K562 (cell line): ENCODE measurements at regions not wholly inside any gene's neighbourhood (a gene's known extent, or its start where the extent isn't known, plus 50 kb on each side); places are given as distances from the start of the nearest gene placed in this dataset.

Source experiments
- ATAC-seq: fragments of 200-7000 bp; cut with Tn5 transposase; 3 replicates; pipeline ENCODE4 v1.9.1; 2020; ENCODE audit warnings: moderate library complexity
- BruUV-seq: library from RNA; stranded (reverse); fragments of 400-500 nt; replicated peaks from 2 replicates; lab custom pipeline; 2021; lab: Mats Ljungman, UMichigan
- CTCF ChIA-PET: fragments of 300-600 bp; formaldehyde crosslinking; extraction: SDS; loops from one replicate; lab custom pipeline; 2021; ENCODE audit warnings: low intra/inter-chr PET ratio; lab: Yijun Ruan, JAX
- POLR2A ChIA-PET: fragments of 300-600, 350-650 bp; sonication (Branson Sonifier 250); formaldehyde crosslinking; extraction: SDS; loops from one replicate; lab custom pipeline; 2021; ENCODE audit warnings: antibody characterized with exemption, inconsistent platforms; lab: Yijun Ruan, JAX
- DNase-seq, 4 experiments: peaks; one replicate each; pipeline versions ENCODE4 v3.0.0 to v3.0.0-alpha.2; 2011 to 2018; ENCODE audit warnings: low spot score in 3 of 4, mixed read lengths in 3 of 4; ENCODE audit errors: extremely low read depth in 1 of 4
- FAIRE-seq: peaks from 2 replicates; lab custom pipeline; 2011; peaks lifted over from hg19 to GRCh38; lab: Jason Lieb, UNC
- H2AFZ ChIP-seq: 2 replicates; pipeline ENCODE4 v1.6.0; 2011; ENCODE audit warnings: low read depth, low read length, control low read depth, inconsistent platforms
- H3K27ac ChIP-seq: fragments of 200-600 bp; 3 replicates; pipeline ENCODE4 v1.8.0; 2011; ENCODE audit warnings: low read depth, mild to moderate bottlenecking, control low read depth, inconsistent platforms, low read length, moderate library complexity, mixed read lengths; ENCODE audit errors: extremely low read depth
- H3K27me3 ChIP-seq, 2 experiments: fragments of 300-600 bp in 1 of 2; 2 replicates in 1 of 2; 3 replicates in 1 of 2; pipeline versions ENCODE4 v1.6.0 to v1.8.0; 2011; ENCODE audit warnings: inconsistent platforms in 2 of 2, low read length in 2 of 2, mild to moderate bottlenecking in 1 of 2, mixed read lengths in 1 of 2, moderate library complexity in 1 of 2; ENCODE audit not compliant: control insufficient read depth in 2 of 2, insufficient read depth in 2 of 2
- H3K36me3 ChIP-seq: fragments of 300-600 bp; 3 replicates; pipeline ENCODE4 v1.8.0; 2011; ENCODE audit warnings: mild to moderate bottlenecking, low read length, inconsistent platforms; ENCODE audit not compliant: control insufficient read depth, insufficient read depth
- H3K4me1 ChIP-seq, 2 experiments: fragments of 200-600 bp in 1 of 2; replicated peaks in 1 of 2; 2 replicates in 1 of 2; 3 replicates in 1 of 2; pipeline versions ENCODE4 v1.5.1 to v1.8.0; 2011; ENCODE audit warnings: inconsistent platforms in 2 of 2, low read length in 2 of 2, mild to moderate bottlenecking in 1 of 2, mixed read lengths in 1 of 2, moderate library complexity in 1 of 2; ENCODE audit not compliant: control insufficient read depth in 2 of 2, insufficient read depth in 2 of 2
- H3K4me2 ChIP-seq: 2 replicates; pipeline ENCODE4 v1.6.1; 2011; ENCODE audit warnings: low read length, control low read depth, inconsistent platforms, mixed read lengths; ENCODE audit not compliant: insufficient read depth
- H3K4me3 ChIP-seq: fragments of 200-600 bp; sonication (generic), shearing (Covaris generic); 2 replicates; pipeline ENCODE4 v1.5.1; 2016; ENCODE audit warnings: control low read depth, inconsistent platforms
- H3K79me2 ChIP-seq: fragments of 200-600 bp; 3 replicates; pipeline ENCODE4 v1.8.0; 2011; ENCODE audit warnings: low read length, inconsistent platforms; ENCODE audit not compliant: control insufficient read depth, insufficient read depth
- H3K9ac ChIP-seq, 2 experiments: 2 replicates each; pipeline versions ENCODE4 v1.6.0 to v1.6.1; 2011; ENCODE audit warnings: low read depth in 2 of 2, low read length in 2 of 2, control low read depth in 1 of 2, inconsistent platforms in 1 of 2, mild to moderate bottlenecking in 1 of 2, mixed read lengths in 1 of 2; ENCODE audit not compliant: insufficient read depth in 1 of 2
- H3K9me1 ChIP-seq: one replicate; pipeline ENCODE4 v1.6.0; 2011; ENCODE audit warnings: inconsistent platforms, mild to moderate bottlenecking, low read length, moderate library complexity; ENCODE audit not compliant: control insufficient read depth, insufficient read depth
- H3K9me3 ChIP-seq: replicated peaks from 2 replicates; pipeline ENCODE4 v1.5.1; 2011; ENCODE audit warnings: low read depth, low read length, inconsistent platforms; ENCODE audit not compliant: control insufficient read depth, insufficient read depth
- H4K20me1 ChIP-seq: replicated peaks from 2 replicates; pipeline ENCODE4 v1.6.1; 2011; ENCODE audit warnings: low read length, inconsistent platforms, mixed read lengths; ENCODE audit not compliant: control insufficient read depth, insufficient read depth
- EWSR1 ChIP-seq: fragments of 450-650 bp; IDR thresholded peaks from 2 replicates; pipeline ENCODE4 v1.6.1; 2018; ENCODE audit warnings: borderline replicate concordance, mild to moderate bottlenecking, low read depth, moderate library complexity; ENCODE audit not compliant: partially characterized antibody
- FUS ChIP-seq: fragments of 200-400 bp; formaldehyde crosslinking; optimal IDR thresholded peaks from 2 replicates; pipeline ENCODE3; 2017; ENCODE audit warnings: low read depth, low read length
- KAT8 ChIP-seq: fragments of 450-650 bp; IDR thresholded peaks from 2 replicates; pipeline ENCODE4 v1.6.1; 2016; ENCODE audit warnings: low read depth, mild to moderate bottlenecking
- RNF2 ChIP-seq: sonication (generic); IDR thresholded peaks from 2 replicates; pipeline ENCODE4 v1.6.1; 2016
- ZC3H4 ChIP-seq: sonication (generic); formaldehyde crosslinking; IDR thresholded peaks from 2 replicates; pipeline ENCODE4 v1.9.0; 2021; ENCODE audit warnings: missing genetic modification reagents, borderline replicate concordance
- ZNF76 ChIP-seq: fragments of 250-450 bp; sonication (Bioruptor Pico); IDR thresholded peaks from 2 replicates; pipeline ENCODE4 v1.4.0; 2020; ENCODE audit warnings: mild to moderate bottlenecking, moderate library complexity, borderline replicate concordance
- ZNF766 ChIP-seq: fragments of 200-800 bp; sonication (Bioruptor generic); conservative IDR thresholded peaks from 2 replicates; pipeline ENCODE4 v1.6.1; 2016; ENCODE audit warnings: missing genetic modification characterization, missing compliant biosample characterization
- WGBS: fragments of 100-300 bp; shearing (Covaris generic); methylation state at CpG from one replicate; pipeline ENCODE4 v1.1.6; 2016; ENCODE audit warnings: low coverage, mixed read lengths; ENCODE audit not compliant: insufficient coverage; ENCODE audit errors: missing lambda C conversion rate; 5-methylcytosine and 5-hydroxymethylcytosine counted together
- in situ Hi-C: fragments of 300-500 bp; cut with MboI; formaldehyde crosslinking; loops from 4 replicates; pipeline ENCODE4 v1.15.0; 2018; ENCODE audit warnings: inconsistent platforms, mixed read lengths
- intact Hi-C: fragments of 100-400 bp; cut with micrococcal nuclease; formaldehyde crosslinking; loops from 2 replicates; pipeline ENCODE4 v1.14.2; 2022
- TF ChIP-seq, protein P1 (sequence below): fragments of 250-450 bp; sonication (Bioruptor Pico); IDR thresholded peaks from 2 replicates; pipeline ENCODE4 v1.4.0; 2020

DNA sequence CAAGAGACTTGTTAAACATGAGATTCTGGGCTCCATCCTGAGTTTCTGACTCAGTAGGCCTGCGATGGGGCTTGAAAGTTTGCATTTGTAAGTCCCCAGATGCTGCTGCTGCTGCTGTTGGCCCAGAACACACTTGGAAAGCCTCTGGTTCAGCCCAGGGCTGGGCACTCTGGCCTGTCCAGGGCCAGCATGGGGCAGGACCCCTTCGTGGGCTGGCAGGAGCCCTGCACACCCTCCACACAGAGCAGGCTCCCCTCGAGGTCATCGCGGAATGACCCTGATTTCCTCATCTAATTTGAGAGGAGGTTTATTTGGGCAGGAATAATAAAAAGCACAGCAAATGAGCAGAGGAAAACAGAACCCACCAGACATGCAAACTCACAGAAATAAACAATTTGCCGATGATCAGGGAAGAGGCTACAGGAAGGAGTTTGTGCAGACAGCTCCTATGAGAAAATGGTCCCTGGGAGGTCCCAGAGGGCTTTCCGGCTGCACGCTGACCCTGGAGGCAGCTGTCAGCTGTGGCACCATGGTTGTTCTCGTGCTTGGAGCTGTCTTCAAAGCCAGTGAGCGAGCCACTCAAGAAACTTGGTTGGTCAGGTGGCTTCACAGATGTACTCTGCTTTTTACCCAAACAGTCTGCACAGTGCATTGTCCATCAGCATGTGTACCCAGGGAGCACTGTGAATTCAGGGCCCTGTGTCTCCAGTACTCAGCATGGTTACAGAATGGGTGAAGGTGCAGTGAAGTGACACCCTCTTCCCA is 119.3 kb downstream of the GLI2 start:
- Histone ChIP-seq H3K4me2 (no peak overlapping the region), H3K36me3 (no peaks in the 10 kb centered on the region), H2AFZ (no peak overlapping the region), H4K20me1 (0 out of 2 replicates have a peak, but pooled peaks cover 6% of the 10 kb centered on the region), H3K27ac (no peak overlapping the region), H3K27me3 (peaks cover 12 to 35% of the 10 kb centered on the region in 2 experiments; a peak in 4 of 5 replicates), H3K4me3 (no peak overlapping the region), H3K4me1 (no peaks in the 10 kb centered on the region), H3K9ac (no peak overlapping the region), H3K79me2 (no peaks in the 10 kb centered on the region), H3K9me1 (no peaks in the 10 kb centered on the region), H3K9me3 (no peaks in the 10 kb centered on the region)
- WGBS: under 1% methylated on average over 10 of the region's 10 CpGs
- in situ Hi-C loops (no loop called here), intact Hi-C loops (no loop called here)
- ATAC-seq: no peak
- POLR2A ChIA-PET: no interaction called here
- no peak for DNase-seq
- TF ChIP-seq ZC3H4 (CRISPR knock-in tag): no peak
- TF ChIP-seq EWSR1: no peak
- no peak for TF ChIP-seq ZNF766
- no peak for TF ChIP-seq FUS
- TF ChIP-seq RNF2: no peak
- TF ChIP-seq, protein P1, sequence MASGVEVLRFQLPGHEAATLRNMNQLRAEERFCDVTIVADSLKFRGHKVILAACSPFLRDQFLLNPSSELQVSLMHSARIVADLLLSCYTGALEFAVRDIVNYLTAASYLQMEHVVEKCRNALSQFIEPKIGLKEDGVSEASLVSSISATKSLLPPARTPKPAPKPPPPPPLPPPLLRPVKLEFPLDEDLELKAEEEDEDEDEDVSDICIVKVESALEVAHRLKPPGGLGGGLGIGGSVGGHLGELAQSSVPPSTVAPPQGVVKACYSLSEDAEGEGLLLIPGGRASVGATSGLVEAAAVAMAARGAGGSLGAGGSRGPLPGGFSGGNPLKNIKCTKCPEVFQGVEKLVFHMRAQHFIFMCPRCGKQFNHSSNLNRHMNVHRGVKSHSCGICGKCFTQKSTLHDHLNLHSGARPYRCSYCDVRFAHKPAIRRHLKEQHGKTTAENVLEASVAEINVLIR (CRISPR knock-in tag): no peak
- no peak for TF ChIP-seq KAT8
- no peak for TF ChIP-seq ZNF76 (CRISPR knock-in tag)
- BruUV-seq: no TSS peak
- CTCF ChIA-PET: no interaction called here
- FAIRE-seq: no peak
